ENCODE measurements at regions not wholly inside any gene's neighbourhood (a gene's known extent, or its start where the extent isn't known, plus 50 kb on each side); places are given as distances from the start of the nearest gene placed in this dataset.

GRCh38 chr2:211157856-211158463, 601.6 kb downstream of the CPS1 start:
- TF ChIP-seq MAFK (IDR thresholded peaks at IDR 0.05; ENCODE audit: low read depth, low read length) (no peak), CTCF (IDR thresholded peaks at IDR 0.05; ENCODE audit: control extremely low read depth in 1 of 3, insufficient read depth in 1 of 3, low read depth in 1 of 3, low read length in 3 of 3) (peak in 2 of 3 experiments; percentile 71 to 80; a peak in 3 of 4 replicates), YY1 (IDR thresholded peaks at IDR 0.05; ENCODE audit: low read depth, low read length) (0 out of 2 replicates have a peak, but pooled peaks have one; percentile 33), EZH2 (IDR thresholded peaks at IDR 0.05; ENCODE audit: low read depth, low read length, severe bottlenecking) (no peak), POLR2A (IDR thresholded peaks at IDR 0.05; ENCODE audit: control extremely low read depth in 1 of 2, low read depth in 2 of 2, low read length in 2 of 2) (no peak), RFX5 (IDR thresholded peaks at IDR 0.05; ENCODE audit: borderline replicate concordance, low read depth, low read length) (no peak), CHD2 (IDR thresholded peaks at IDR 0.05; ENCODE audit: low read length) (no peak), POLR2AphosphoS5 (IDR thresholded peaks at IDR 0.05; ENCODE audit: low read depth, low read length) (no peak), SP1 (IDR thresholded peaks at IDR 0.05; ENCODE audit: low read depth, low read length) (no peak)
- TF ChIP-seq, protein P1, sequence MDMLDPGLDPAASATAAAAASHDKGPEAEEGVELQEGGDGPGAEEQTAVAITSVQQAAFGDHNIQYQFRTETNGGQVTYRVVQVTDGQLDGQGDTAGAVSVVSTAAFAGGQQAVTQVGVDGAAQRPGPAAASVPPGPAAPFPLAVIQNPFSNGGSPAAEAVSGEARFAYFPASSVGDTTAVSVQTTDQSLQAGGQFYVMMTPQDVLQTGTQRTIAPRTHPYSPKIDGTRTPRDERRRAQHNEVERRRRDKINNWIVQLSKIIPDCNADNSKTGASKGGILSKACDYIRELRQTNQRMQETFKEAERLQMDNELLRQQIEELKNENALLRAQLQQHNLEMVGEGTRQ (IDR thresholded peaks at IDR 0.05; ENCODE audit: low read length), result no peak
